H9 (cell line): ENCODE measurements at regions not wholly inside any gene's neighbourhood (a gene's known extent, or its start where the extent isn't known, plus 50 kb on each side); places are given as distances from the start of the nearest gene placed in this dataset.

Experiments used
- DNase-seq: peaks from one replicate; pipeline ENCODE4 v3.0.0-alpha.2; 2017
- H2AFZ ChIP-seq: one replicate; pipeline ENCODE4 v1.6.1; 2013; ENCODE audit warnings: mild to moderate bottlenecking, low read length, control low read depth, moderate library complexity
- H2AK5ac ChIP-seq: 2 replicates; pipeline ENCODE4 v1.6.1; 2013; ENCODE audit warnings: low read length, control low read depth, mixed read lengths; ENCODE audit not compliant: insufficient read length
- H2BK120ac ChIP-seq: one replicate; pipeline ENCODE4 v1.6.1; 2013; ENCODE audit warnings: low read depth, mild to moderate bottlenecking, low read length, control low read depth, inconsistent platforms; ENCODE audit not compliant: poor library complexity, severe bottlenecking
- H2BK12ac ChIP-seq: 2 replicates; pipeline ENCODE4 v1.6.1; 2013; ENCODE audit warnings: low read length, control low read depth, mixed read lengths, low read depth; ENCODE audit not compliant: insufficient read length
- H2BK15ac ChIP-seq: 2 replicates; pipeline ENCODE4 v1.6.1; 2013; ENCODE audit warnings: low read depth, low read length, control low read depth
- H2BK20ac ChIP-seq: one replicate; pipeline ENCODE4 v1.6.1; 2013; ENCODE audit warnings: low read depth, mild to moderate bottlenecking, low read length, control low read depth, inconsistent platforms; ENCODE audit not compliant: poor library complexity, severe bottlenecking
- H2BK5ac ChIP-seq: 2 replicates; pipeline ENCODE4 v1.6.1; 2013; ENCODE audit warnings: low read length, control low read depth, mixed read lengths; ENCODE audit not compliant: insufficient read length
- H3K14ac ChIP-seq: 2 replicates; pipeline ENCODE4 v1.6.1; 2013; ENCODE audit warnings: low read length, control low read depth; ENCODE audit not compliant: insufficient read depth
- H3K18ac ChIP-seq: 2 replicates; pipeline ENCODE4 v1.6.1; 2013; ENCODE audit warnings: low read depth, mild to moderate bottlenecking, mixed read lengths, low read length, control low read depth; ENCODE audit not compliant: insufficient read length
- H3K23ac ChIP-seq: 2 replicates; pipeline ENCODE4 v1.6.1; 2013; ENCODE audit warnings: low read length, control low read depth, mixed read lengths, low read depth; ENCODE audit not compliant: insufficient read length
- H3K23me2 ChIP-seq: 2 replicates; pipeline ENCODE4 v1.6.1; 2013; ENCODE audit warnings: low read depth, mild to moderate bottlenecking, mixed read lengths, low read length, control low read depth; ENCODE audit not compliant: insufficient read length, poor library complexity, severe bottlenecking
- H3K27ac ChIP-seq: 2 replicates; pipeline ENCODE4 v1.5.1; 2013; ENCODE audit warnings: low read length, control low read depth, mixed read lengths, low read depth; ENCODE audit not compliant: insufficient read length
- H3K27me3 ChIP-seq: 2 replicates; pipeline ENCODE4 v1.6.1; 2013; ENCODE audit warnings: low read length, control low read depth, inconsistent platforms; ENCODE audit not compliant: insufficient read depth
- H3K4ac ChIP-seq: 2 replicates; pipeline ENCODE4 v1.6.1; 2013; ENCODE audit warnings: low read depth, mild to moderate bottlenecking, control low read depth, inconsistent platforms, low read length, moderate library complexity
- H3K4me1 ChIP-seq: 2 replicates; pipeline ENCODE4 v1.6.1; 2013; ENCODE audit warnings: low read length, control low read depth, inconsistent platforms; ENCODE audit not compliant: insufficient read depth
- H3K4me2 ChIP-seq: 2 replicates; pipeline ENCODE4 v1.6.1; 2013; ENCODE audit warnings: low read length, control low read depth, mixed read lengths; ENCODE audit not compliant: insufficient read length, insufficient read depth
- H3K56ac ChIP-seq: 2 replicates; pipeline ENCODE4 v1.6.1; 2013; ENCODE audit warnings: low read depth, mild to moderate bottlenecking, mixed read lengths, low read length, control low read depth; ENCODE audit not compliant: insufficient read length
- H3K79me1 ChIP-seq: 2 replicates; pipeline ENCODE4 v1.6.1; 2013; ENCODE audit warnings: low read depth, mild to moderate bottlenecking, moderate library complexity, low read length, control low read depth, inconsistent platforms; ENCODE audit not compliant: insufficient read depth, poor library complexity, severe bottlenecking
- H3K79me2 ChIP-seq: 2 replicates; pipeline ENCODE4 v1.6.1; 2013; ENCODE audit warnings: low read length, control low read depth, inconsistent platforms; ENCODE audit not compliant: insufficient read depth
- H3K9ac ChIP-seq: 2 replicates; pipeline ENCODE4 v1.6.1; 2013; ENCODE audit warnings: low read length, control low read depth, mixed read lengths; ENCODE audit not compliant: insufficient read length; ENCODE audit errors: extremely low read depth
- H3K9me3 ChIP-seq: one replicate; pipeline ENCODE4 v1.6.1; 2013; ENCODE audit warnings: low read depth, low read length, inconsistent platforms; ENCODE audit not compliant: control insufficient read depth
- H3T11ph ChIP-seq: one replicate; pipeline ENCODE4 v1.6.1; 2013; ENCODE audit warnings: mild to moderate bottlenecking, low read length, control low read depth, inconsistent platforms
- H4K20me1 ChIP-seq: one replicate; pipeline ENCODE4 v1.6.1; 2013; ENCODE audit not compliant: control insufficient read depth, insufficient read length, insufficient read depth
- H4K5ac ChIP-seq: 2 replicates; pipeline ENCODE4 v1.6.1; 2013; ENCODE audit warnings: low read depth, mild to moderate bottlenecking, mixed read lengths, low read length, control low read depth; ENCODE audit not compliant: insufficient read length
- H4K8ac ChIP-seq: replicated peaks from 2 replicates; pipeline ENCODE4 v1.6.1; 2013; ENCODE audit warnings: low read length, control low read depth, mixed read lengths, low read depth; ENCODE audit not compliant: insufficient read length
- H4K91ac ChIP-seq: 2 replicates; pipeline ENCODE4 v1.6.1; 2013; ENCODE audit warnings: low read depth, mild to moderate bottlenecking, moderate library complexity, mixed read lengths, low read length, control low read depth; ENCODE audit not compliant: insufficient read length
- H3K27ac Mint-ChIP-seq, 3 experiments: 2 replicates in 2 of 3; 3 replicates in 1 of 3; pipeline ENCODE4 v1.8.0; 2020 to 2021; ENCODE audit warnings: mixed read lengths in 3 of 3, mild to moderate bottlenecking in 1 of 3, moderate library complexity in 1 of 3
- H3K27me3 Mint-ChIP-seq: 2 replicates; pipeline ENCODE4 v1.8.0; 2021; ENCODE audit warnings: low read depth, mild to moderate bottlenecking, moderate library complexity, mixed read lengths
- H3K36me3 Mint-ChIP-seq, 3 experiments: 2 replicates in 2 of 3; 3 replicates in 1 of 3; pipeline ENCODE4 v1.8.0; 2020 to 2021; ENCODE audit warnings: low read depth in 3 of 3, mixed read lengths in 3 of 3; ENCODE audit not compliant: insufficient read depth in 1 of 3
- H3K4me1 Mint-ChIP-seq, 2 experiments: 2 replicates each; pipeline ENCODE4 v1.8.0; 2020; ENCODE audit warnings: mixed read lengths in 2 of 2
- H3K4me3 Mint-ChIP-seq, 2 experiments: 2 replicates in 1 of 2; 3 replicates in 1 of 2; pipeline ENCODE4 v1.8.0; 2020 to 2021; ENCODE audit warnings: mild to moderate bottlenecking in 2 of 2, mixed read lengths in 2 of 2, moderate library complexity in 1 of 2
- H3K9me3 Mint-ChIP-seq, 2 experiments: 2 replicates in 1 of 2; 3 replicates in 1 of 2; pipeline ENCODE4 v1.8.0; 2020; ENCODE audit warnings: mild to moderate bottlenecking in 2 of 2, mixed read lengths in 2 of 2, moderate library complexity in 1 of 2
- CTCF ChIP-seq: fragments of 200-600 bp; sonication (generic); conservative IDR thresholded peaks from 3 replicates; pipeline ENCODE4 v1.8.0; 2021; ENCODE audit warnings: antibody characterized with exemption, mild to moderate bottlenecking

- no peaks in the 10 kb centered on the region; a peak in 1 of 5 replicates for H3K9me3 Mint-ChIP-seq
- no peak overlapping the region for H3K27ac ChIP-seq
- no peak overlapping the region for H3K23ac ChIP-seq
- no peak overlapping the region for H2BK12ac ChIP-seq
- H3K4me2 ChIP-seq = no peak overlapping the region
- H2BK15ac ChIP-seq = no peak overlapping the region
- H3K79me1 ChIP-seq = no peaks in the 10 kb centered on the region
- H3K27ac Mint-ChIP-seq = no peak overlapping the region
- no peak for DNase-seq
- H3K14ac ChIP-seq = no peak overlapping the region
- no peak overlapping the region for H3K56ac ChIP-seq
- no peak overlapping the region for H4K91ac ChIP-seq
- H3K4ac ChIP-seq = no peak overlapping the region
- H4K5ac ChIP-seq = no peak overlapping the region
- no peak overlapping the region for H2AK5ac ChIP-seq
- H3T11ph ChIP-seq = no peak overlapping the region
- H3K4me3 Mint-ChIP-seq = no peak overlapping the region
- H4K20me1 ChIP-seq = no peaks in the 10 kb centered on the region
- no peak overlapping the region for H3K9ac ChIP-seq
- no peak overlapping the region for H2BK5ac ChIP-seq
- H3K27me3 ChIP-seq = no peaks in the 10 kb centered on the region
- no peak overlapping the region for H2AFZ ChIP-seq
- H3K23me2 ChIP-seq = no peaks in the 10 kb centered on the region
- no peaks in the 10 kb centered on the region for H3K4me1 ChIP-seq
- H2BK20ac ChIP-seq = no peak overlapping the region
- H3K18ac ChIP-seq = no peak overlapping the region
- H3K4me1 Mint-ChIP-seq = no peaks in the 10 kb centered on the region
- no peak overlapping the region for H2BK120ac ChIP-seq
- H3K27me3 Mint-ChIP-seq = no peaks in the 10 kb centered on the region
- no peak for TF ChIP-seq CTCF
- no peaks in the 10 kb centered on the region for H3K79me2 ChIP-seq
- no peaks in the 10 kb centered on the region; a peak in 1 of 7 replicates for H3K36me3 Mint-ChIP-seq
- H3K9me3 ChIP-seq = no peaks in the 10 kb centered on the region
- H4K8ac ChIP-seq = no peak overlapping the region
Measured at GRCh38 chr6:74872754-74873476, 332.9 kb downstream of the COL12A1 start.
